WTC11 (cell line): ENCODE measurements at regions not wholly inside any gene's neighbourhood (a gene's known extent, or its start where the extent isn't known, plus 50 kb on each side); places are given as distances from the start of the nearest gene placed in this dataset.

Experiments
- ATF3 ChIP-seq: sonication (generic); formaldehyde crosslinking; conservative IDR thresholded peaks from 2 replicates; pipeline ENCODE4 v1.8.1; 2022; ENCODE audit warnings: mild to moderate bottlenecking, missing genetic modification reagents
- CREM ChIP-seq: sonication (generic); formaldehyde crosslinking; IDR thresholded peaks from 2 replicates; pipeline ENCODE4 v1.8.1; 2022; ENCODE audit warnings: mild to moderate bottlenecking, missing genetic modification reagents, moderate library complexity
- ESRRA ChIP-seq: sonication (generic); formaldehyde crosslinking; IDR thresholded peaks from 2 replicates; pipeline ENCODE4 v1.8.1; 2022; ENCODE audit warnings: mild to moderate bottlenecking, missing genetic modification reagents, borderline replicate concordance
- FOXJ3 ChIP-seq: sonication (generic); formaldehyde crosslinking; IDR thresholded peaks from 2 replicates; pipeline ENCODE4 v1.9.0; 2021; ENCODE audit warnings: missing genetic modification reagents, mild to moderate bottlenecking, borderline replicate concordance
- FOXK1 ChIP-seq: sonication (generic); formaldehyde crosslinking; IDR thresholded peaks from 2 replicates; pipeline ENCODE4 v1.8.0; 2022; ENCODE audit warnings: mild to moderate bottlenecking, moderate library complexity, missing genetic modification reagents
- MAX ChIP-seq: sonication (generic); formaldehyde crosslinking; IDR thresholded peaks from 2 replicates; pipeline ENCODE4 v1.8.0; 2022; ENCODE audit warnings: mild to moderate bottlenecking, missing genetic modification reagents
- MYBL2 ChIP-seq: sonication (generic); formaldehyde crosslinking; IDR thresholded peaks from 2 replicates; pipeline ENCODE4 v1.8.1; 2023; ENCODE audit warnings: mild to moderate bottlenecking, moderate library complexity, missing genetic modification reagents
- NR3C1 ChIP-seq: sonication (generic); formaldehyde crosslinking; conservative IDR thresholded peaks from 2 replicates; pipeline ENCODE4 v1.8.1; 2023; ENCODE audit warnings: low read depth, mild to moderate bottlenecking, missing genetic modification reagents
- USF2 ChIP-seq: sonication (generic); formaldehyde crosslinking; IDR thresholded peaks from 2 replicates; pipeline ENCODE4 v1.8.1; 2023; ENCODE audit warnings: mild to moderate bottlenecking, missing genetic modification reagents, moderate library complexity
- ZBTB21 ChIP-seq: sonication (generic); formaldehyde crosslinking; IDR thresholded peaks from 2 replicates; pipeline ENCODE4 v1.8.1; 2023; ENCODE audit warnings: mild to moderate bottlenecking, missing genetic modification reagents, borderline replicate concordance
- ZNF532 ChIP-seq: fragments of 250-450 bp; sonication (Bioruptor Pico); IDR thresholded peaks from 2 replicates; pipeline ENCODE4 v1.9.0; 2021; ENCODE audit warnings: mild to moderate bottlenecking, borderline replicate concordance
- TF ChIP-seq, protein P1 (sequence below): fragments of 200-600 bp; IDR thresholded peaks from 2 replicates; pipeline ENCODE4 v1.8.0; 2022; ENCODE audit warnings: antibody characterized with exemption
- TF ChIP-seq, protein P2 (sequence below): sonication (generic); formaldehyde crosslinking; IDR thresholded peaks from 2 replicates; pipeline ENCODE4 v1.8.1; 2023; ENCODE audit warnings: mild to moderate bottlenecking, moderate library complexity, missing genetic modification reagents
- TF ChIP-seq, protein P3 (sequence below): sonication (generic); formaldehyde crosslinking; IDR thresholded peaks from 2 replicates; pipeline ENCODE4 v1.8.0; 2022; ENCODE audit warnings: mild to moderate bottlenecking, missing genetic modification reagents

DNA sequence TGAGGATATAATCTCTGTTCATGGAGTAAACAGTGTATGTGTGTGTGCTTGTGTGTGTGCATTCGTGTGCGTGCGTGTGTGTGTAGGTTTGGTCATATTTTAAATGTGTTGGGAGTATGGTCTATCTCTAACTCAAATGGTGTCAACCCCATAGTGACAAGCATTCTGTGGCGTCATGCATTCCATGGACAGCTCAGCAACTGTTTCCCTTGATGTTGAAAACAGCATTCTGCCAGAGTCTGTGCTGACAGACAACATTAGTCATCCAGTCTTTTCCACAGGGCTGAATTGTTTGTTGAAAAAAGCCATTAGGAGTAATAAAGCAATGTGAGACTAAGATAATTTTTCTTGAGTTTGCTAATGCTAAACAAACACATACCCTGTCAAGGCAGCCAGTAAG is 706.6 kb downstream of the PCDH19 start:
- TF ChIP-seq, protein P1, sequence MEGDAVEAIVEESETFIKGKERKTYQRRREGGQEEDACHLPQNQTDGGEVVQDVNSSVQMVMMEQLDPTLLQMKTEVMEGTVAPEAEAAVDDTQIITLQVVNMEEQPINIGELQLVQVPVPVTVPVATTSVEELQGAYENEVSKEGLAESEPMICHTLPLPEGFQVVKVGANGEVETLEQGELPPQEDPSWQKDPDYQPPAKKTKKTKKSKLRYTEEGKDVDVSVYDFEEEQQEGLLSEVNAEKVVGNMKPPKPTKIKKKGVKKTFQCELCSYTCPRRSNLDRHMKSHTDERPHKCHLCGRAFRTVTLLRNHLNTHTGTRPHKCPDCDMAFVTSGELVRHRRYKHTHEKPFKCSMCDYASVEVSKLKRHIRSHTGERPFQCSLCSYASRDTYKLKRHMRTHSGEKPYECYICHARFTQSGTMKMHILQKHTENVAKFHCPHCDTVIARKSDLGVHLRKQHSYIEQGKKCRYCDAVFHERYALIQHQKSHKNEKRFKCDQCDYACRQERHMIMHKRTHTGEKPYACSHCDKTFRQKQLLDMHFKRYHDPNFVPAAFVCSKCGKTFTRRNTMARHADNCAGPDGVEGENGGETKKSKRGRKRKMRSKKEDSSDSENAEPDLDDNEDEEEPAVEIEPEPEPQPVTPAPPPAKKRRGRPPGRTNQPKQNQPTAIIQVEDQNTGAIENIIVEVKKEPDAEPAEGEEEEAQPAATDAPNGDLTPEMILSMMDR: no peak
- TF ChIP-seq MAX (CRISPR knock-in tag) (no peak), CREM (no peak), ZBTB21 (no peak), ATF3 (CRISPR knock-in tag) (no peak), FOXK1 (CRISPR knock-in tag) (no peak), FOXJ3 (CRISPR knock-in tag) (no peak), NR3C1 (no peak), ESRRA (CRISPR knock-in tag) (no peak), USF2 (no peak), MYBL2 (CRISPR knock-in tag) (no peak), ZNF532 (CRISPR knock-in tag) (no peak)
- TF ChIP-seq, protein P2, sequence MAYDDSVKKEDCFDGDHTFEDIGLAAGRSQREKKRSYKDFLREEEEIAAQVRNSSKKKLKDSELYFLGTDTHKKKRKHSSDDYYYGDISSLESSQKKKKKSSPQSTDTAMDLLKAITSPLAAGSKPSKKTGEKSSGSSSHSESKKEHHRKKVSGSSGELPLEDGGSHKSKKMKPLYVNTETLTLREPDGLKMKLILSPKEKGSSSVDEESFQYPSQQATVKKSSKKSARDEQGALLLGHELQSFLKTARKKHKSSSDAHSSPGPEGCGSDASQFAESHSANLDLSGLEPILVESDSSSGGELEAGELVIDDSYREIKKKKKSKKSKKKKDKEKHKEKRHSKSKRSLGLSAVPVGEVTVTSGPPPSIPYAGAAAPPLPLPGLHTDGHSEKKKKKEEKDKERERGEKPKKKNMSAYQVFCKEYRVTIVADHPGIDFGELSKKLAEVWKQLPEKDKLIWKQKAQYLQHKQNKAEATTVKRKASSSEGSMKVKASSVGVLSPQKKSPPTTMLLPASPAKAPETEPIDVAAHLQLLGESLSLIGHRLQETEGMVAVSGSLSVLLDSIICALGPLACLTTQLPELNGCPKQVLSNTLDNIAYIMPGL (CRISPR knock-in tag): no peak
- TF ChIP-seq, protein P3, sequence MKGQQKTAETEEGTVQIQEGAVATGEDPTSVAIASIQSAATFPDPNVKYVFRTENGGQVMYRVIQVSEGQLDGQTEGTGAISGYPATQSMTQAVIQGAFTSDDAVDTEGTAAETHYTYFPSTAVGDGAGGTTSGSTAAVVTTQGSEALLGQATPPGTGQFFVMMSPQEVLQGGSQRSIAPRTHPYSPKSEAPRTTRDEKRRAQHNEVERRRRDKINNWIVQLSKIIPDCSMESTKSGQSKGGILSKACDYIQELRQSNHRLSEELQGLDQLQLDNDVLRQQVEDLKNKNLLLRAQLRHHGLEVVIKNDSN (CRISPR knock-in tag): no peak
